ENCODE measurements at regions not wholly inside any gene's neighbourhood (a gene's known extent, or its start where the extent isn't known, plus 50 kb on each side); places are given as distances from the start of the nearest gene placed in this dataset.

DNA sequence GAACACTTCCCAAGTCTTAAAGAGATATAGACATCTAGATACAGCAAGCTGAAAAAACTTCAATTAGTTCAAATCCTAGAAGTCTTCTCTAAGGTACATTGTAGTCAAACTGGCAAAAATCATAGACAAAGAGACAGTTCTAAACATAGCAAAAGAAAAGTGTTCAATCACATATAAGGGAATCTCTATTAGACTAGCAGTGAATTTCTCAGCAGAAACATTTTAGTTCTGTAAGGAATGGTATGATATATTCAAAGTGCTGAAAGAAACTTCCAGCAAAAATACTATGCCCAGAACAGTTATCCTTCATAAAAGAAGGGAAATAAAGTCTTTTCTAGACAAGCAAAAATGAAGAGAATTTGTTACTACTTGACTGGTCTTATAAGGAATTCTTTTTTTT, 186.3 kb upstream of the SYNCRIP start:
- TF ChIP-seq, protein P1, sequence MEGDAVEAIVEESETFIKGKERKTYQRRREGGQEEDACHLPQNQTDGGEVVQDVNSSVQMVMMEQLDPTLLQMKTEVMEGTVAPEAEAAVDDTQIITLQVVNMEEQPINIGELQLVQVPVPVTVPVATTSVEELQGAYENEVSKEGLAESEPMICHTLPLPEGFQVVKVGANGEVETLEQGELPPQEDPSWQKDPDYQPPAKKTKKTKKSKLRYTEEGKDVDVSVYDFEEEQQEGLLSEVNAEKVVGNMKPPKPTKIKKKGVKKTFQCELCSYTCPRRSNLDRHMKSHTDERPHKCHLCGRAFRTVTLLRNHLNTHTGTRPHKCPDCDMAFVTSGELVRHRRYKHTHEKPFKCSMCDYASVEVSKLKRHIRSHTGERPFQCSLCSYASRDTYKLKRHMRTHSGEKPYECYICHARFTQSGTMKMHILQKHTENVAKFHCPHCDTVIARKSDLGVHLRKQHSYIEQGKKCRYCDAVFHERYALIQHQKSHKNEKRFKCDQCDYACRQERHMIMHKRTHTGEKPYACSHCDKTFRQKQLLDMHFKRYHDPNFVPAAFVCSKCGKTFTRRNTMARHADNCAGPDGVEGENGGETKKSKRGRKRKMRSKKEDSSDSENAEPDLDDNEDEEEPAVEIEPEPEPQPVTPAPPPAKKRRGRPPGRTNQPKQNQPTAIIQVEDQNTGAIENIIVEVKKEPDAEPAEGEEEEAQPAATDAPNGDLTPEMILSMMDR (conservative IDR thresholded peaks at IDR 0.05; ENCODE audit: low read length) = no peak
- TF ChIP-seq EZH2phosphoT487 (IDR thresholded peaks at IDR 0.05; ENCODE audit: borderline replicate concordance, low read depth, low read length) = no peak

Measured in OCI-LY7 (cell line).